Kidney (tissue), 13 donors: ENCODE measurements at regions not wholly inside any gene's neighbourhood (a gene's known extent, or its start where the extent isn't known, plus 50 kb on each side); places are given as distances from the start of the nearest gene placed in this dataset.

Source experiments
- DNase-seq, 5 donors: peaks; one replicate each; pipeline ENCODE4 v3.0.0-alpha.2; 2013 to 2020
- FAIRE-seq: peaks from 2 replicates; lab custom pipeline; 2012; peaks lifted over from hg19 to GRCh38; lab: Jason Lieb, UNC
- H3K27ac ChIP-seq, 2 donors: one replicate each; pipeline ENCODE4 v1.7.0; 2013; ENCODE audit warnings: low read depth in 2 of 2, low read length in 2 of 2, inconsistent platforms in 1 of 2
- H3K27me3 ChIP-seq: one replicate; pipeline ENCODE4 v1.7.1; 2013; ENCODE audit warnings: low read length, inconsistent platforms; ENCODE audit not compliant: control insufficient read depth, insufficient read depth
- H3K36me3 ChIP-seq, 3 donors: one replicate each; pipeline versions ENCODE4 v1.7.0 to v1.7.1; 2013; ENCODE audit warnings: low read length in 3 of 3, control low read depth in 1 of 3, inconsistent platforms in 1 of 3; ENCODE audit not compliant: insufficient read depth in 3 of 3, control insufficient read depth in 2 of 3
- H3K4me1 ChIP-seq, 3 donors: one replicate each; pipeline versions ENCODE4 v1.7.0 to v1.7.1; 2013; ENCODE audit warnings: low read length in 3 of 3, inconsistent platforms in 1 of 3, low read depth in 1 of 3; ENCODE audit not compliant: control insufficient read depth in 2 of 3, insufficient read depth in 2 of 3
- H3K4me3 ChIP-seq, 3 donors: one replicate each; pipeline versions ENCODE4 v1.7.0 to v1.8.1; 2013; ENCODE audit warnings: low read length in 3 of 3, control low read depth in 1 of 3, inconsistent platforms in 1 of 3
- H3K9ac ChIP-seq, 3 donors: one replicate each; pipeline versions ENCODE4 v1.7.0 to v1.7.1; 2013; ENCODE audit warnings: low read length in 3 of 3, control low read depth in 1 of 3, inconsistent platforms in 1 of 3
- H3K9me3 ChIP-seq, 3 donors: one replicate each; pipeline versions ENCODE4 v1.7.0 to v1.7.1; 2013; ENCODE audit warnings: low read length in 3 of 3, control low read depth in 1 of 3, inconsistent platforms in 1 of 3; ENCODE audit not compliant: control insufficient read depth in 2 of 3, insufficient read depth in 1 of 3
- intact Hi-C: fragments of 100-400 bp; cut with DNase I; formaldehyde crosslinking; loops from one replicate; pipeline ENCODE4 v1.11.1; 2022
- TF ChIP-seq, protein P1 (sequence below): IDR thresholded peaks from 3 replicates; pipeline ENCODE4 v1.5.1; 2012; ENCODE audit warnings: mild to moderate bottlenecking, moderate library complexity, borderline replicate concordance; ENCODE audit not compliant: insufficient read depth; ENCODE audit errors: extremely low read depth
- donor health status: control.
- donor health status: control.
- donor health status: control.
- donor health status: control.
- donor health status: control.
- donor health status: DM: yes; HTN: yes; CAD: no.
- donor health status: Normal renal cell carcinoma (clear cell type).

DNA sequence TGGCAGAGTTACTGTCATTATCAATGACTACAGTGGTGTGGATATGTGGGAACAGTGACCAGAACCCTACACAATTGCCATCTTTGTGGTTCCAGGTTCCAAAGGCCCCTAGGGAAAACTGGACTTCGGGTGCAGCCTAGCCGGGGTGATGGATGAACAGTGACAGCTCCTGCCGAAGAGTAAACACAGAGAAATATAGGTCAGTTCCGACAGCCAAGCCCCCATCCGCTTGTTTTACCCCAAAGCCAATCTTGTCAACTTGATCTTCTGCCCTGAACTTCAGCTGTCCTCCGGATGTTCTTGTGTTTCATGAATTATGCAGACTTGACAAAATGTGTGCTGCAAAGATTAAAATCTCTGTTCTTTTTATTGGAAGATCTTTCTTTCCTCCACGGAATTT lies 200.4 kb upstream of the SRRM4 start:
- Histone ChIP-seq H3K27ac (no peak overlapping the region), H3K36me3 (no peaks in the 10 kb centered on the region), H3K9ac (no peak overlapping the region), H3K4me1 (no peaks in the 10 kb centered on the region), H3K27me3 (no peaks in the 10 kb centered on the region), H3K4me3 (no peak overlapping the region), H3K9me3 (no peaks in the 10 kb centered on the region)
- TF ChIP-seq, protein P1, sequence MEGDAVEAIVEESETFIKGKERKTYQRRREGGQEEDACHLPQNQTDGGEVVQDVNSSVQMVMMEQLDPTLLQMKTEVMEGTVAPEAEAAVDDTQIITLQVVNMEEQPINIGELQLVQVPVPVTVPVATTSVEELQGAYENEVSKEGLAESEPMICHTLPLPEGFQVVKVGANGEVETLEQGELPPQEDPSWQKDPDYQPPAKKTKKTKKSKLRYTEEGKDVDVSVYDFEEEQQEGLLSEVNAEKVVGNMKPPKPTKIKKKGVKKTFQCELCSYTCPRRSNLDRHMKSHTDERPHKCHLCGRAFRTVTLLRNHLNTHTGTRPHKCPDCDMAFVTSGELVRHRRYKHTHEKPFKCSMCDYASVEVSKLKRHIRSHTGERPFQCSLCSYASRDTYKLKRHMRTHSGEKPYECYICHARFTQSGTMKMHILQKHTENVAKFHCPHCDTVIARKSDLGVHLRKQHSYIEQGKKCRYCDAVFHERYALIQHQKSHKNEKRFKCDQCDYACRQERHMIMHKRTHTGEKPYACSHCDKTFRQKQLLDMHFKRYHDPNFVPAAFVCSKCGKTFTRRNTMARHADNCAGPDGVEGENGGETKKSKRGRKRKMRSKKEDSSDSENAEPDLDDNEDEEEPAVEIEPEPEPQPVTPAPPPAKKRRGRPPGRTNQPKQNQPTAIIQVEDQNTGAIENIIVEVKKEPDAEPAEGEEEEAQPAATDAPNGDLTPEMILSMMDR = no peak
- intact Hi-C loops = no loop called here
- no peak for DNase-seq
- FAIRE-seq = no peak

DNA sequence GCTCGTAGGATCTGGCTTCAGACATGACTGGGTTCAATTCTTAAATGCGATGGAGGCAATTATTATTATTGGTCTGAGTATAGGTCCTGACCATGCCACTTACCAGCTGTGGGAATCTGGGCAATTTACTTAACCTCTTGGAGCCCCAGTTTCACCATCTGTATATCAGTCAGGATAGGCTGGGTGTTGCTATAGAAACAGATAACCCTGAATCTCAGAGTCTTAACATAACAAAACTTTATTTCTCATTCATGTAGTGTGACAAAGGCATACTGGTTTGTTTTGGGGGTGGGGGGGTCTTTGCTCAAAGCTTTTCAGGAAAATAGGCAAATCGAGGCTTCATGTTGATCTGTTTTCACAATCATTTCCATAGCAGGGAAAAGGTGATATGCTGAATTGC lies 199.6 kb upstream of the SRRM4 start:
- Histone ChIP-seq H3K9me3 (no peaks in the 10 kb centered on the region), H3K27me3 (no peaks in the 10 kb centered on the region), H3K4me1 (no peaks in the 10 kb centered on the region), H3K27ac (no peak overlapping the region), H3K4me3 (no peak overlapping the region), H3K9ac (no peak overlapping the region), H3K36me3 (no peaks in the 10 kb centered on the region)
- DNase-seq = no peak
- TF ChIP-seq, protein P1 = no peak
- intact Hi-C loops = no loop called here
- FAIRE-seq = no peak

DNA sequence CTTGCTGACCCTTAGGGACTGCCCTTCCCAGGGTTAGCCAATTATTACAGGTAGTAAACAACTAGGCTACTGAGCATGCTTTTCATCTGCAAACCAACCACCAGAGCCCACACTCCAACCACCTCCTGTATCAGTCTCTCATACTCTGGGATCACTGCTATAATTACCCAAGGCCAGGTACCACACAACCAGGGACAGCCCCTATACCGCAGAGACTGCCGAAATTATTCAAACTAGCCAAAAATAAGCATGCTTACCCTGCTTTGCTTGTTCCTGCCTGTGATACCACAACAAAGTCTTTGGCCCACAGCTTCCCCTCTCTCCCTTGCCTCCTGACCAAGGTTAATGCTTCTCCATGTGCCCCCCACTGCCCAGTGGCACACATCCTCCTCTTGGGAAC lies 197.6 kb upstream of the SRRM4 start:
- H3K9me3 ChIP-seq = no peaks in the 10 kb centered on the region
- DNase-seq (no peak), FAIRE-seq (no peak)
- no peak overlapping the region for H3K4me3 ChIP-seq
- intact Hi-C loops = no loop called here
- no peaks in the 10 kb centered on the region for H3K36me3 ChIP-seq
- TF ChIP-seq, protein P1 = no peak
- no peak overlapping the region for H3K27ac ChIP-seq
- H3K9ac ChIP-seq = no peak overlapping the region
- H3K27me3 ChIP-seq = no peaks in the 10 kb centered on the region
- H3K4me1 ChIP-seq = no peaks in the 10 kb centered on the region

DNA sequence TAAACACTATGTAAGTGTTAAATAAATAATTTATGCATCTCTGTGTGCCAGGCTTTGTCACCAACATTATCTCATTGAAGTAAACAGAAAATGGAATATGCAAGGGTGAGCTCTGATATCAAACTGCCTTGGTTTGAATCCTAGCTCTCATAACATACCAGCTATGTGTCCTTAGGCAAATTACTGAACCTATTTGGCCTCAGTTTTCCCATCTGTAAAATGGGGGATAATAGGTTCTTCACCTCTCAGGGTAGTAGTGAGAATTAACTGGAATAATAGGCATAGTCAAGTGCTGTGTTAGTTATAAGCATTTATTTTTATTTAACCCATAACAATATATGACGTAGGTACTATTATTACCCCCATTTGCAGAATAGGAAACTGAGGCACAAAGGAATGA lies 190.8 kb upstream of the SRRM4 start:
- intact Hi-C loops = no loop called here
- TF ChIP-seq, protein P1 = no peak
- FAIRE-seq (no peak), DNase-seq (no peak)
- no peak overlapping the region for H3K4me3 ChIP-seq
- no peaks in the 10 kb centered on the region for H3K9me3 ChIP-seq
- H3K27ac ChIP-seq = no peak overlapping the region
- H3K4me1 ChIP-seq = no peaks in the 10 kb centered on the region
- H3K9ac ChIP-seq = no peak overlapping the region
- no peaks in the 10 kb centered on the region for H3K27me3 ChIP-seq
- H3K36me3 ChIP-seq = no peaks in the 10 kb centered on the region
